Activated CD4-positive, alpha-beta T cell treated with anti-CD3 and anti-CD28 coated beads for 24 hours (primary cell): ENCODE measurements at regions not wholly inside any gene's neighbourhood (a gene's known extent, or its start where the extent isn't known, plus 50 kb on each side); places are given as distances from the start of the nearest gene placed in this dataset.

ENCODE experiments used
- DNase-seq, 2 donors: peaks; one replicate each; pipeline ENCODE4 v3.0.0-alpha.2; 2020; ENCODE audit warnings: low read depth in 2 of 2

DNA sequence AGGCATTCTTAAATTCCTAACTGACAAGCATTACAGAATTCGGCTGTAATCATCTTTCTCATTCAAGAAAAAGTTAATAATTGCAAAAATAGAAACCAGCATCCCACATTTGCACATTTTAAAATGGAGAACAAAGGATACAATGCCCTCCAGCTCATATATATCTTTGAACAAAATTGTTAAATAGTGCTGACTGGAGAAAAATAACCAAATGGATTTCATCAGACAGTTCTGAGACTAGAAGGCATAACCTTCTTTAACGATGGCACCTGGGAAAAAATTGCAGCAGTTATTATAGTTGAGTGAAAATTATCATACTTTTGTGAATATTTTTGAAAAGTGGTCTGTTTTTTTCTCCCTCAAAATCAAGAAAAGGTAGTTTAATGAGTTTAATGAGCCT is 138.9 kb upstream of the CDH19 start:
- DNase-seq = no peak

DNA sequence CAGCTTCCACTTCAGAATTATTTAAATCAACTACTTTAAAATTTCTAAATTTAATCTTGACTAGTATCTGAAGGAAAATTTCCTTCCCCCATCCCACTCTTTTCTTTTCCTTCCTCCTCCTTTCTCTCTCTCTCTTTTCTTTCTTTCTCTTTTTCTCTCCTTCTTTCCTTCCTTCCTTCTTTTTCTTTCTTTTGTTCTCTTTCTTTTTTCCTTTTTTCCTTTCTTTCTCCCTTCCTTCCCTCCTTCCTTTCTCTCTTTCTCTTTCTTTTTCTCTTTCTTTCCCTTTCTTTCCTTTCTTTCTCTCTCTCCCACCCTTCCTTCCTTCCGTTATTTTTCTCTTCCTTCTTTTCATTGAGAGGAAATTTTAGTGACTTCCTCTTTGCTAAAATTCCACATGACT is 132.0 kb upstream of the CDH19 start:
- no peak for DNase-seq

DNA sequence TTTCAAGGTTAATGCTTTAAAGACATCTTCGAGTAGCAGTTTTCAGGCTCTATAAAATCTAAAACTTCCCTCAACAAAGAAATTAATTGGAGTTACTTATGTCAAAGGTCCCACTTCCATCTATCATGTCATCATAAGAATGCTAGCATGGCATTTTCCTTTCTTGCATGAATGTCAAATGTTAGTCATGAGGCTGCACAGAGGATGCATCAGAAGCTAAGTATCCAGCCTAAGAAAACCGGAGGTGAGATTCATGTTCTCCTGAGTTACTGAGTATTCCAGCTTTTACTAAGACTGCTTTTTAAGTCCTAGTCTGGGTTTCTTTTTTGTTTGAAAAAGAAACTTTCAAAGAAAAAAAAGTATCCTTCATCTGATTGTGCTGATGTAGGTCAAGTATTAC is 130.6 kb upstream of the CDH19 start:
- DNase-seq = no peak

GRCh38 chr18:66731890-66732289 is 128.0 kb upstream of the CDH19 start:
- no peak for DNase-seq

- no peak for DNase-seq
Observed at GRCh38 chr18:66729442-66730239, 125.8 kb upstream of the CDH19 start.

DNA sequence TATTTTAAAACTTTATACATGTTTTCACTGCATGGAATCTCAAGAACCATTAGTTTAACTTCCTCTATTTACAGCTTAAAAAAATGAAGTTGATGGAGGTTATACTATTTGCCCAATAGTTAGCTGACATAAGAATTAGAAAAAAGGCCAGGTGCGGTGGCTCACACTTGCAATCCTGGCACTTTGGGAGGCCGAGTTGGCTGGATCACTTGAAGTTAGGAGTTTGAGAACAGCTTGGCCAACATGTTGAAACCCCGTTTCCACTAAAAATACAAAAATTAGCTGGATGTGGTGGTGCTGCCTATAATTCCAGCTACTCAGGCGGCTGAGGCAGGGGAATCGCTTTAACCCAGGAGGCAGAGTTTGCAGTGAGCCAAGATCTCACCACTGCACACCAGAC is 125.1 kb upstream of the CDH19 start:
- no peak for DNase-seq

DNA sequence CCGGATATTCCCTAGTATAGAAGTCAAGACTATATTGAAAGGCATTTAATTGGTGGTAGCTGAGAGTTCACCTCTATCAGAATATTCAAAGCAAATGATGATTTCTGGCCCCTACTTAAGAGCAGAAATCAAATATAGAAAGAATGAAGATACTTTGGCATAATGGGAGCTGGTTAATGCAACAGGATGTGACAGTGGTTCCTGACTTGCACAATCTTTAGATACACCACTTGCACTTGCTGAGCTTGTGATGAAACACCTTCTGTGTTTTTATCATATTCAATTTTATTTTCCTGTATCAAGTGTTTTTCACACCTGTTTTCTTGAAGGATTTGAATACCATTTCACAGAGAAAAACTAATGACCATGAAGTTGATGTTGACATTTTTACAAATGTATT is 124.1 kb upstream of the CDH19 start:
- no peak for DNase-seq

GRCh38 chr18:66724664-66725356 is 120.9 kb upstream of the CDH19 start:
- DNase-seq = no peak

- no peak for DNase-seq
Observed at GRCh38 chr18:66722671-66723070, 118.8 kb upstream of the CDH19 start.

- no peak for DNase-seq
Observed at GRCh38 chr18:66708646-66709045, 104.8 kb upstream of the CDH19 start.

GRCh38 chr18:66707473-66707872 is 103.6 kb upstream of the CDH19 start:
- no peak for DNase-seq

DNA sequence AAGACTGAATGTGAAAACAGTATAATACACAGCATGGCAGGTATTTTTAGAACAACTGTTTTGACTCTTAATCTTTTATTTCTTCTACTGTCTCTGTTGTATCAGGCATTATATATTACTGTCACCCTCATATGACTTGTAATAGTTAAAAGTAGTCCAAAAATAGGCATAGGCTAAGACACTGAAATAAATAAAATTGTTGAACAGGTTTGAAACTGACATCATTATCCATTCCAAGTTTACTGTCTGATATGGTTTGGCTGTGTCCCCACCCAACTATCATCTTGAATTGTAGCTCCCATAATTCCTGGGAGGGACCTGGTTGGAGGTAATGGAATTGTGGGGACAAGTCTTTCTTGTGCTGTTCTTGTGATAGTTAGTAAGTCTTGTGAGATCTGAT is 91.4 kb upstream of the CDH19 start:
- no peak for DNase-seq

- DNase-seq = no peak
Observed at GRCh38 chr18:66694852-66695251, 91.0 kb upstream of the CDH19 start.

DNA sequence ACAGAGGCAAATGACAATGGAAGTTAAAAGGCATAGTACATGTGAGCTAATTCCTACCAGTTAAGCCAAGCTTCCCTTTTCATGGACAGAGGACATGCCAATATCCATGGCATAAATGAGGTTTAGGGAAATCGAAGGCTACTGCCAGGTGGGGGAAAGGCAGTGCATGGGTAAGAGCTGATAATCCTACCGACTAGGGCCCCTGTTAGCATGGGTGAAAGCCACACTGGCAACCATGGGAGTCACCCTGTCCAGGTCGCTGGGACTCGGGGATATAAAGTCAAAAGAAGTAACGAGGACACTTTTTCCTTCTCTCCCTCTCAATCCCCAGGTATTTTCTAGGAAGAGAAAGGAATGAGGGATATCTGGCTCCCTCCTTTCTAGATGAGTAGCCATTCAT is 83.7 kb upstream of the CDH19 start:
- no peak for DNase-seq

DNA sequence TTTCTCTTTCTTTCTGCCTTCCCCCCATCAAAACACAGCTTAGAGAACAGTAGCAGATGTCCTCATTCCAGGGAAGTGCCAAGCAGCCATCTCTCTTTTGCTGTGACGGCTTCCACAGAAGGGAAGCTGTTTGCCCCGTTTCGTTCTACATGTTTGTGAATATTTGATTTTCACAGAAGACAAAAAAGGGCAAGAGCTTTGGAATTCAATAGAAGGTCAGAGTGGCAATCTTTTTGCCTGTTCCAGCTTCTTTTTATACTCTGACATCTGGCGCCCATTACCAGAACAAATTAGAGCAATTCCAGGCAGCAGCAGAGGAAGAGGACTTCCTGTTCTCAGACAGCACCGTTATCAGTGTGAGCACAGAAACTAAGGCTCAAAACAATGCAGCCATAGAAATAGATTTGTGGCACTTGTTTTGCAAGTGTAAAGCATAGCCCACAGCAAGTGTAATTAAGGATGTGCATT is 79.0 kb upstream of the CDH19 start:
- no peak for DNase-seq

- DNase-seq = no peak
Observed at GRCh38 chr18:66676699-66677098, 72.8 kb upstream of the CDH19 start.

DNA sequence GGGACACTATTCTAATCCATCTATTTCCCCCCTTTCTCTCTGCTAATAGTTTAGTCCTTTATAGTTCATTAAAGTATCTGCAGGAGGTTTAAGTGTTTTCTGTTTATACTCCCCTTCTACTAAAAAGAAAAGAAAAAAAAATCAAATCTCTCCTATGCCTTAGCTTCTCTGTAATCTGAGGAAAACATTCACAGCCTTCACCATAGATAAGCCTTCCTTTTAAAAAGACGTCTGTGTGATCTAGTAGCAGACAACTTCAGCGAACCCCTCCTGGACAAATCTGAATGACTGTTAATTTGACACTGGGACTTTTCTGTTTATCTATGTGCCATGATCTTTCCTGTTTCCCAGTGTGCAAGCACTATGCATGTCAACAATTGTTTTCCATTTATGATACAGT is 70.4 kb upstream of the CDH19 start:
- DNase-seq = no peak

DNA sequence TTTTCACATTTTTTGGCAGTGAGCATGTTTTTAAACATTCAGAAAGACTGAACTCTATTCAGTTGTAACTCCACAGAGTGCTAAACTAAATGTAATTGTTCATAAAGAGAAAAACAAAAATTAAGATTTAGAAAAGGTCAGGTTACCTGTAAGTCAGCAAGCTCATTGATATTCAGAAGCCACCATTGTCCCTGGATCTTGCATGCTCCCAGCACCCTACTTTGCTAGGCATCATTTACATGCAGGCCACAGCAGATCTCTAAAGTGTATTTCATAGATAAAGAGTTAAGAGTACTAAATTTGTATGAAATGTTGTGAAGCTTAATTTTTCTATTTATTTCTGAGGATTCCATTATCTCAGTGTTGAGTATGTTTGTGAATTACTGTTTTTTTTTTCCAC is 64.8 kb upstream of the CDH19 start:
- DNase-seq = no peak

DNA sequence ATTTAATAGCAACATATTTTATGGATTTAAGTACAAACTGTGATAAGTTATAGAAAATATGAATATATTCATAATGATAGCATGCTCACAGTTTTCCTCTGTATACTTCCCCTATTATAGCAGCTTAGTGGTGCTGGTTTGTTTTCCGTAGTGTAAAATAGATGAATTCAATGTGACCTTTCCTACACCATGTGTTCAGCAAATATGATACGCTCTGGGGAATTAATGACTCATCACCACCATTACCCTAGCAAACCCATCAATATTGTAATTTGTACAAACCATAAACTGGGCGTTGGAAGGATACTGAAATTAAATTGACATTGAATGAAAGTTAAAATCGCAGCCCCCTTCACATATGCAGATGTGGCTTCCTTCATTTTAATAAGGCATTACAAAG is 58.7 kb upstream of the CDH19 start:
- DNase-seq = no peak

DNA sequence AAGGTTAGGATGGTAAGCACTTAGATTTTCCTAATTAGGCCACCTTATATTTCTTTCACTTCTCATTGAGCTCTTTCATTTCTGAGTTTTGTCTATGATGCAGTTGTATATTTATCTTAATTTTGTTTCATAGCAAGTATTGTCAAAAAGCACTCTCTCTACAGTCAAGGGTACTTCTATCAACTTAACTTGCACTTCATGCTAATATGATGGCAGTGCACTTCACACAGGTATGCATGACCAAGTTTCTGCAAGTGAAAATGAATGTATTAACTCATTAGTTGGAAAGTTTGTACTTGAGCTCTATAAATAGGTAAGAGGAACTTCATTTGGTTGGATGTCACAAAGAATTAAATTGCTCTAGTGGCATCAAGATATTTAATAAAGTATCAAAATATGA is 51.5 kb upstream of the CDH19 start:
- DNase-seq = no peak
